C4-2B (cell line): ENCODE measurements at regions not wholly inside any gene's neighbourhood (a gene's known extent, or its start where the extent isn't known, plus 50 kb on each side); places are given as distances from the start of the nearest gene placed in this dataset.

Source experiments
- H3K27ac ChIP-seq: fragments of 450-650 bp; 2 replicates; pipeline ENCODE4 v1.5.1; 2017
- ZFX ChIP-seq: fragments of 450-650 bp; IDR thresholded peaks from 2 replicates; pipeline ENCODE4 v1.6.1; 2017
- TF ChIP-seq, protein P1 (sequence below): fragments of 450-650 bp; conservative IDR thresholded peaks from 2 replicates; pipeline ENCODE4 v1.5.1; 2017; ENCODE audit warnings: mild to moderate bottlenecking

- no peak overlapping the region for H3K27ac ChIP-seq
- TF ChIP-seq, protein P1, sequence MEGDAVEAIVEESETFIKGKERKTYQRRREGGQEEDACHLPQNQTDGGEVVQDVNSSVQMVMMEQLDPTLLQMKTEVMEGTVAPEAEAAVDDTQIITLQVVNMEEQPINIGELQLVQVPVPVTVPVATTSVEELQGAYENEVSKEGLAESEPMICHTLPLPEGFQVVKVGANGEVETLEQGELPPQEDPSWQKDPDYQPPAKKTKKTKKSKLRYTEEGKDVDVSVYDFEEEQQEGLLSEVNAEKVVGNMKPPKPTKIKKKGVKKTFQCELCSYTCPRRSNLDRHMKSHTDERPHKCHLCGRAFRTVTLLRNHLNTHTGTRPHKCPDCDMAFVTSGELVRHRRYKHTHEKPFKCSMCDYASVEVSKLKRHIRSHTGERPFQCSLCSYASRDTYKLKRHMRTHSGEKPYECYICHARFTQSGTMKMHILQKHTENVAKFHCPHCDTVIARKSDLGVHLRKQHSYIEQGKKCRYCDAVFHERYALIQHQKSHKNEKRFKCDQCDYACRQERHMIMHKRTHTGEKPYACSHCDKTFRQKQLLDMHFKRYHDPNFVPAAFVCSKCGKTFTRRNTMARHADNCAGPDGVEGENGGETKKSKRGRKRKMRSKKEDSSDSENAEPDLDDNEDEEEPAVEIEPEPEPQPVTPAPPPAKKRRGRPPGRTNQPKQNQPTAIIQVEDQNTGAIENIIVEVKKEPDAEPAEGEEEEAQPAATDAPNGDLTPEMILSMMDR = no peak
- TF ChIP-seq ZFX = no peak
Observed at GRCh38 chr2:167761465-167762136, 485.8 kb downstream of the STK39 start.

GRCh38 chr2:167759531-167759930, 487.9 kb downstream of the STK39 start:
- H3K27ac ChIP-seq = no peak overlapping the region
- TF ChIP-seq, protein P1 = peak; percentile 12; the same call in 1 of the 2 replicates
- TF ChIP-seq ZFX = no peak

- H3K27ac ChIP-seq = no peak overlapping the region
- TF ChIP-seq, protein P1 = no peak
- TF ChIP-seq ZFX = no peak
Observed at GRCh38 chr2:167758292-167758691, 489.1 kb downstream of the STK39 start.

DNA sequence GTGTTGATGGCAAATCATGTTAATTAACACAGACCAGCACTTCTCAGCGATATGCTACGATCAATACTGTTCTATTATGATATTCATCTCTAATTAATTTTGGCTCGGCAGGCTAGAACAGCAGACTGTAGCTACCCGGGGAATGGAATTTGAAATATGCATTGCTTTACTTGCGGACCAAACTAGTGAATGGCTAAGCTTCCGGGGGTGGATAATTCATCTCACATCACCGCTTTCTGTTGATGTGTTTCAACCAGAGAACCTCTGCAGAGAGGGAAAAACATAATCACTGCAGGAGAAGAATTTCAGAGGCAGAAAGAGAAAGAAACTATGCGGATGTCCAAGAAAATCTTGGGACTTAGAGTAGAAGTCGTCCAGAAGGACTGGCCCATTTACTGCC, 490.9 kb downstream of the STK39 start:
- H3K27ac ChIP-seq = no peak overlapping the region
- TF ChIP-seq, protein P1 = no peak
- TF ChIP-seq ZFX = no peak

DNA sequence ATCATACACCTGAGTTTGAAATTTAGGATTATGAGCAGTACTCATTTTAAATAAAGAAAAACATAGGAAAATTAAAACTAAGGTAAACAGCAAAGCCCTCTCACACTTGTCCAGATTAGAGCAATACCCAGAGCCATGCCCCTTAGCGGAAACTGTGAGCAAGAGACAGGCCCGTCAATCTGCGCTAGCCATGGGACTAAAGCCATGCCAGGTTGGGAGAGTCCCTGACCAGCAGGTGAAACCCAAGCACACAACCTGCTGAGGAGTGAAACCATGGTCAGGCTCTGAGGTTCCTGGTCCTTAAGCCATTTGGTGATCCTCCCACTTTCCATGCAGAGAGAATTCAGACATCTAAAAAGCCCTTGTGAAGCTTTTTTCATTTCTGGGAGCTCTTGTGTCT, 494.3 kb downstream of the STK39 start:
- H3K27ac ChIP-seq = no peak overlapping the region
- TF ChIP-seq, protein P1 = no peak
- no peak for TF ChIP-seq ZFX

DNA sequence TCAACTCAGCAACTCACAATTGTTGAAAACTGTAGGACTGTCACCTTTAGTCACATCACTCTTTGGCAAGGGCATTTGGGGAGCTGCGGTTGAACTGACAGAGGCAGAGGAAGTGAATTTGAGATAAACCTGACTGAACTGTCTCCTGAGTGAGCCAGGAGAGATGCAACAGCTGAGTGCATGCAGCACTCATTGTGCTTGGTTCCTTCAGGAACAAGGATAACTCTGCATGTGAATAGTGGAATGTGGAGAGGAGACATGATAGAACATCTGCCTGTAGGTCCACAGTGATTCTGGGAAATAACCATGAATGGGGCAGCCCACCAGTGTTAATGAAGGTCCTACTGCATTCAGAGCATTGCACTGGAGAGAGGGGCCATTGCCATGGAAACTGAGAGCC, 494.7 kb downstream of the STK39 start:
- TF ChIP-seq, protein P1 = no peak
- TF ChIP-seq ZFX = no peak
- H3K27ac ChIP-seq = no peak overlapping the region

DNA sequence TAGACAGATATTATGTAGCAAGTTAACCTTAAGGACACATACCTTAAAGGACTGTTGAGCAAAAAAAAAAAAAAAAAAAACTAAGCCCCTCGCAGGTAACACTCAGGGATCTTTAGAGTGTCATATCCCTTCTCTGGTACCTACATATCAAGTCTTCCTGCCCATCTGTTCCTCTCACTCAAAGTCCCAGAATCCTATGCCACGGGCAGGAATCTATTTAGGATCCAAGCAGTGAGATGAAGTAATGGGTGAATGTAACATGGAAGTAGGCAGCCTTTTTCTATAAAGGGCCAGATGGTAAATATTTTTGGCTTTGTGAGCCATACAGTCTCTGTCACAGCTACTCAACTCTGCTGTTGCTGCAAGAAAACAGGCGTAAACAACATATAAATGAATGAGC, 496.7 kb downstream of the STK39 start:
- H3K27ac ChIP-seq = no peak overlapping the region
- TF ChIP-seq, protein P1 = no peak
- no peak for TF ChIP-seq ZFX
